A673 (cell line): ENCODE measurements at regions not wholly inside any gene's neighbourhood (a gene's known extent, or its start where the extent isn't known, plus 50 kb on each side); places are given as distances from the start of the nearest gene placed in this dataset.

Experiments
- BruUV-seq: library from RNA; stranded (reverse); fragments of 400-500 nt; replicated peaks from 2 replicates; lab custom pipeline; 2021; lab: Mats Ljungman, UMichigan
- CTCF ChIA-PET: fragments of 300-600 bp; sonication (Branson Sonifier 250); formaldehyde crosslinking; loops from one replicate; lab custom pipeline; 2022; ENCODE audit warnings: antibody characterized with exemption; lab: Charles Lee
- POLR2A ChIA-PET: fragments of 300-600 bp; sonication (Branson Sonifier 250); formaldehyde crosslinking; loops from one replicate; lab custom pipeline; 2022; ENCODE audit warnings: antibody characterized with exemption; ENCODE audit not compliant: low non-redundant PET; lab: Charles Lee
- DNase-seq: peaks from one replicate; pipeline ENCODE4 v3.0.0-alpha.2; 2015; ENCODE audit warnings: low spot score
- H3K27ac ChIP-seq: fragments of 200-600 bp; sonication (generic); 2 replicates; pipeline ENCODE4 v1.5.1; 2016; ENCODE audit warnings: mixed run types, low read depth, mild to moderate bottlenecking, mixed read lengths, antibody characterized with exemption, low read length; ENCODE audit not compliant: poor library complexity, severe bottlenecking
- H3K27me3 ChIP-seq: fragments of 200-600 bp; sonication (generic); replicated peaks from 2 replicates; pipeline ENCODE4 v1.6.1; 2017; ENCODE audit warnings: mixed run types, low read depth, mild to moderate bottlenecking, mixed read lengths, antibody characterized with exemption, low read length; ENCODE audit not compliant: insufficient read depth, poor library complexity
- H3K36me3 ChIP-seq: fragments of 200-600 bp; sonication (generic); 2 replicates; pipeline ENCODE4 v1.6.1; 2016; ENCODE audit warnings: mixed run types, mild to moderate bottlenecking, mixed read lengths, antibody characterized with exemption, low read length; ENCODE audit not compliant: insufficient read depth, poor library complexity, severe bottlenecking
- H3K4me1 ChIP-seq: fragments of 200-600 bp; sonication (generic); 2 replicates; pipeline ENCODE4 v1.6.1; 2017; ENCODE audit warnings: mixed run types, mild to moderate bottlenecking, mixed read lengths, antibody characterized with exemption, low read length; ENCODE audit not compliant: insufficient read depth, poor library complexity, severe bottlenecking
- H3K4me3 ChIP-seq: fragments of 200-600 bp; sonication (generic); 2 replicates; pipeline ENCODE4 v1.5.1; 2016; ENCODE audit warnings: low read depth, mixed run types, mild to moderate bottlenecking, mixed read lengths, low read length; ENCODE audit not compliant: poor library complexity, severe bottlenecking
- H3K9me3 ChIP-seq: fragments of 200-600 bp; sonication (generic); 2 replicates; pipeline ENCODE4 v1.6.1; 2016; ENCODE audit warnings: mixed run types, low read depth, mild to moderate bottlenecking, mixed read lengths, antibody characterized with exemption, low read length; ENCODE audit not compliant: poor library complexity, severe bottlenecking
- EZH2 ChIP-seq: fragments of 200-600 bp; sonication (generic); IDR thresholded peaks from 2 replicates; pipeline ENCODE4 v1.6.1; 2017; ENCODE audit warnings: borderline replicate concordance, low read depth, mild to moderate bottlenecking, mixed read lengths, antibody characterized with exemption, low read length; ENCODE audit not compliant: poor library complexity, severe bottlenecking
- intact Hi-C: fragments of 100-400 bp; cut with micrococcal nuclease; formaldehyde crosslinking; loops from one replicate; pipeline ENCODE4 v1.10.0; 2022; ENCODE audit not compliant: unreplicated experiment
- TF ChIP-seq, protein P1 (sequence below): fragments of 300-800, 200-600 bp; sonication (generic); conservative IDR thresholded peaks from 2 replicates; pipeline ENCODE4 v1.5.1; 2017; ENCODE audit warnings: low read depth, mild to moderate bottlenecking, antibody characterized with exemption, low read length, moderate library complexity, mixed read lengths

DNA sequence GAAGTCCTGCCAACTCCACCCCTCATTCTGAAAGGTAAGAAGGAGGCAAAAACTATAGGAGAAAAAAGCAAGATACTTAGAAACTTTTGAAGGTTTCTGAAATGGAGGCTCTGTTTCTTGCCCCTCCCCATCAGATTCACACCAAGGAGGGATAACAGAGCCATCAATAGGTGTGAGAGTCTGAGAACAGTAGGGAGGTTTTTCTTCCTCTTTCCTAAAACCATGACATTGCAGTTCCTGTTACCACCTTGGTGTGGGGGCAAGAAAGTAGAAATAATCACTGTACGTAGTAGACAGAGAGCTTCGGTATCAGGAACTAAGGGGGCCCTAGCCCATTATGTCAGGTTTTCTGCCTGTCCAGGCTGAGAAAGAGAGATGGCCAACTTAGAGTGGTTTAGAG lies 333.3 kb upstream of the SYNCRIP start:
- BruUV-seq: no TSS peak
- POLR2A ChIA-PET: no interaction called here
- intact Hi-C loops: no loop called here

DNA sequence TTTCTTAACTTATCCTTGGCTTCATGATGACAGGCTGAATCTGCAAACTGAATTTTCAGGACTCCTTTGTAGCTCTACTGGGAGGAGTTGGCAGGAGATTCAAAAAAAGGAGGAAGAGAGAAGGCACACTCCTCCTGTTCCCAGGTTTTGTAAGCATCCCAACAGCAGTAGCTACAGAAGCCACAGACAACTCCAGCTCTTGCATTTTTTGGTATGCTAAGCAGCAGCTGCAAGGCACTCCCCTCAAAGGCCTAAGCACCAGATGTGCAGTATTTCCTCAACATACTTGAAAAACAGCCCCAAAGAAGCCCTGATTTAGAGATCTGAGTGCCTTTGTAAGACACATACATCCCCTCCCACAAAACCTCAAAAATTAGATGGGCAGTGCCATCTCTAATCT lies 328.6 kb upstream of the SYNCRIP start:
- intact Hi-C loops: no loop called here
- BruUV-seq: no TSS peak
- Histone ChIP-seq H3K36me3 (no peaks in the 10 kb centered on the region), H3K4me1 (no peaks in the 10 kb centered on the region), H3K4me3 (no peak overlapping the region), H3K27ac (no peak overlapping the region), H3K27me3 (no peaks in the 10 kb centered on the region), H3K9me3 (no peaks in the 10 kb centered on the region)
- no peak for DNase-seq
- ChIA-PET POLR2A (no interaction called here), CTCF (no interaction called here)
- TF ChIP-seq, protein P1, sequence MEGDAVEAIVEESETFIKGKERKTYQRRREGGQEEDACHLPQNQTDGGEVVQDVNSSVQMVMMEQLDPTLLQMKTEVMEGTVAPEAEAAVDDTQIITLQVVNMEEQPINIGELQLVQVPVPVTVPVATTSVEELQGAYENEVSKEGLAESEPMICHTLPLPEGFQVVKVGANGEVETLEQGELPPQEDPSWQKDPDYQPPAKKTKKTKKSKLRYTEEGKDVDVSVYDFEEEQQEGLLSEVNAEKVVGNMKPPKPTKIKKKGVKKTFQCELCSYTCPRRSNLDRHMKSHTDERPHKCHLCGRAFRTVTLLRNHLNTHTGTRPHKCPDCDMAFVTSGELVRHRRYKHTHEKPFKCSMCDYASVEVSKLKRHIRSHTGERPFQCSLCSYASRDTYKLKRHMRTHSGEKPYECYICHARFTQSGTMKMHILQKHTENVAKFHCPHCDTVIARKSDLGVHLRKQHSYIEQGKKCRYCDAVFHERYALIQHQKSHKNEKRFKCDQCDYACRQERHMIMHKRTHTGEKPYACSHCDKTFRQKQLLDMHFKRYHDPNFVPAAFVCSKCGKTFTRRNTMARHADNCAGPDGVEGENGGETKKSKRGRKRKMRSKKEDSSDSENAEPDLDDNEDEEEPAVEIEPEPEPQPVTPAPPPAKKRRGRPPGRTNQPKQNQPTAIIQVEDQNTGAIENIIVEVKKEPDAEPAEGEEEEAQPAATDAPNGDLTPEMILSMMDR: no peak
- TF ChIP-seq EZH2: no peak

More for the DNA sequence above, 333.3 kb upstream of the SYNCRIP start:
- Histone ChIP-seq H3K27ac (no peak overlapping the region), H3K4me3 (no peak overlapping the region), H3K27me3 (no peaks in the 10 kb centered on the region), H3K9me3 (no peaks in the 10 kb centered on the region), H3K4me1 (no peaks in the 10 kb centered on the region), H3K36me3 (no peaks in the 10 kb centered on the region)
- CTCF ChIA-PET: no interaction called here
- TF ChIP-seq, protein P1: no peak
- TF ChIP-seq EZH2: no peak
- no peak for DNase-seq

DNA sequence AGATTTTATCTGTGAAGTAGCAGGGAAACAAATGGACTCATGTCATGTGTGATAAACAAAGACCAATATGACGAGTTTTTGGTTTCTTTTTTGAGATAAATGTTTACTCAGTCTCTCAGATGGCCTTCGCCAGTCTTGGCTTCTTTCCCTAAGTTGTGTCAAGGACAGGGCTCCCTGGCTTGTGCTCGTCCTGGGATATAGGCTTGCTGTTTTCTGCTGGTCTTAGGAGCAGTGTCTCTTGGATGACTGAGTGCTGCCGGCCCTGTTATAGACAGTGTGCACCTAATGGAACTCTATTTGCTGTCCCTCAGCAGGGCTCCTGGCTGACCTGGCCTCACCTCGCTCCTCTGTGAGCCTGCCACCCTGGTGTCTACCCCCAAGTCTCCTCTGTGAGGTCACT lies 324.1 kb upstream of the SYNCRIP start:
- Histone ChIP-seq H3K36me3 (no peaks in the 10 kb centered on the region), H3K4me1 (no peaks in the 10 kb centered on the region), H3K27me3 (no peaks in the 10 kb centered on the region), H3K9me3 (no peaks in the 10 kb centered on the region), H3K4me3 (no peak overlapping the region), H3K27ac (no peak overlapping the region)
- POLR2A ChIA-PET: no interaction called here
- no peak for TF ChIP-seq EZH2
- TF ChIP-seq, protein P1: no peak
- intact Hi-C loops: no loop called here
- BruUV-seq: no TSS peak
- DNase-seq: no peak
- CTCF ChIA-PET: no interaction called here
